Heart left ventricle (tissue), 16 donors: ENCODE measurements at regions not wholly inside any gene's neighbourhood (a gene's known extent, or its start where the extent isn't known, plus 50 kb on each side); places are given as distances from the start of the nearest gene placed in this dataset.

Experiments
- ATAC-seq, 4 donors: fragments of 200-7000 bp; cut with Tn5 transposase; one replicate each; pipeline ENCODE4 v1.9.1; 2020 to 2022; ENCODE audit warnings: moderate library complexity in 4 of 4, mild to moderate bottlenecking in 3 of 4, moderate number of reproducible peaks in 1 of 4
- DNase-seq, 5 donors: peaks; one replicate each; pipeline ENCODE4 v3.0.0-alpha.2; 2020
- H3K27ac ChIP-seq, 12 donors: fragments of 200-600 bp; sonication (generic) in 4 of 12; one replicate each; pipeline versions ENCODE4 v1.5.0 to v1.8.0; 2016 to 2022; ENCODE audit warnings: mild to moderate bottlenecking in 2 of 12
- H3K27me3 ChIP-seq, 9 donors: fragments of 200-600 bp; sonication (generic) in 2 of 9; one replicate each; pipeline versions ENCODE4 v1.5.1 to v1.8.0; 2016 to 2022; ENCODE audit warnings: mild to moderate bottlenecking in 3 of 9
- H3K36me3 ChIP-seq, 9 donors: fragments of 200-600 bp; sonication (generic) in 2 of 9; one replicate each; pipeline versions ENCODE4 v1.5.0 to v1.8.0; 2018 to 2022; ENCODE audit warnings: mild to moderate bottlenecking in 2 of 9
- H3K4me1 ChIP-seq, 12 donors: fragments of 200-600 bp; sonication (generic) in 4 of 12; one replicate each; pipeline versions ENCODE4 v1.5.0 to v1.8.0; 2016 to 2022; ENCODE audit warnings: mild to moderate bottlenecking in 3 of 12
- H3K4me3 ChIP-seq, 12 donors: fragments of 200-600 bp; sonication (generic) in 4 of 12; one replicate each; pipeline versions ENCODE4 v1.5.0 to v1.8.0; 2017 to 2022; ENCODE audit warnings: mild to moderate bottlenecking in 9 of 12, moderate library complexity in 4 of 12
- H3K9me3 ChIP-seq, 12 donors: fragments of 200-600 bp; sonication (generic) in 4 of 12; one replicate each; pipeline versions ENCODE4 v1.5.0 to v1.8.0; 2016 to 2022; ENCODE audit warnings: mild to moderate bottlenecking in 1 of 12
- POLR2A ChIP-seq, 2 donors: fragments of 450-650 bp; IDR thresholded peaks; one replicate each; pipeline ENCODE4 v1.6.1; 2017; ENCODE audit warnings: antibody characterized with exemption in 2 of 2, mild to moderate bottlenecking in 2 of 2, moderate library complexity in 2 of 2
- WGBS, 4 donors: extraction: QIAGEN DNeasy Blood & Tissue Kit in 2 of 4; methylation state at CpG; one replicate each; pipeline versions ENCODE4 v1.1.5 to v1.1.7; 2013 to 2018; 5-methylcytosine and 5-hydroxymethylcytosine counted together
- intact Hi-C, 10 donors: fragments of 100-400 bp; cut with DNase I; formaldehyde crosslinking; loops; one replicate each; pipeline versions ENCODE4 v1.11.1 to v1.14.2; 2022
- TF ChIP-seq, protein P1 (sequence below), 12 donors: fragments of 200-600 bp; sonication (generic) in 4 of 12; IDR thresholded peaks; one replicate each; pipeline versions ENCODE4 v1.5.0 to v1.8.0; 2018 to 2022; ENCODE audit warnings: antibody characterized with exemption in 12 of 12, mild to moderate bottlenecking in 5 of 12
- donor health status: ischemic (EF 13 %, LVEDD 7.1; RV severe dilation, severe dysfunction).
- donor health status: healthy with polysubstance abuse.
- donor health status: DM: no; HTN: yes; CAD: no.
- donor health status: DM: no; HTN: no; CAD: no.
- donor health status: ischemic (EF 25% LVEDD 6.9; RV normal size, moderate dysfunction).
- donor health status: ischemic (EF 25% LVEDD 5.7; RV mildly dilated, moderate dysfunction).
- donor health status: healthy.
- donor health status: DM: yes; HTN: yes; CAD: no.
- donor health status: ischemic (EF 35%, LVEDD 5.7; RV mildly dilated, moderate dysfunction).
- donor health status: nonischemic (EF 11% LVEDD 7.7; RV severe dilation, severe dysfunction).
- donor health status: DM: yes; HTN: yes; CAD: no.
- donor health status: PGD.
- donor health status: ischemic (EF 29% LVEDD 5.4; RV normal size, mild dysfunction).
- donor health status: nonischemic (EF 23%, LVEDD 6.1; RV moderate dilation, normal function).

DNA sequence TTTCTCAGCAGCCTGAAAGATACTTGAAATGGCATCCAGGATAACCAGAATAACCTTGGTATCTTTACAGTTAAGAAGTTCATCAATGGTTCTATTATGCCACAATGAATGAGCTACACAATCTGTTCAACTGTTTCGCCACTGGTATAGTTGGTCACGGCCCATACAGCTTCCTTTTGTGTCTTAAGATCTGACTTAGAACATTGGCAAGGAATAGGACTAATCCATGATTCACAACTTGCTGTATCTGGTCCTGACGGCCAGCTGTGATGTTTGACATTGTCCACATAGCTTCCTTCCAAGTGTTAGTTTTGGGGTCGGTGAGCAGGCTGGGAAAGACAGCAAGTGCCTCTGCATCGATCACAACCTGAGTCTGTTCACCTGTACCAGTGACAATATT, 113.3 kb upstream of the RAD23B start:
- Histone ChIP-seq H3K36me3 (no peaks in the 10 kb centered on the region), H3K27ac (no peak overlapping the region), H3K27me3 (no peaks in the 10 kb centered on the region), H3K4me3 (no peak overlapping the region), H3K9me3 (no peaks in the 10 kb centered on the region), H3K4me1 (peaks cover 0 to 12% (median 0%) of the 10 kb centered on the region in 12 donors)
- no peak for ATAC-seq
- 74 to 90% (median 87%) methylated on average over 4 to 5 of the region's 5 CpGs for WGBS, 4 donors
- DNase-seq, result no peak
- intact Hi-C loops, result loop anchor here in 9 of 10 donors (5.0 to 10.0 kb wide), 10 partner anchors 165 to 1335 kb away; partner anchors contain the start of gene ZNF462 (in 4 of the 9)
- no peak for TF ChIP-seq POLR2A (IDR thresholded peaks at IDR 0.05)
- TF ChIP-seq, protein P1, sequence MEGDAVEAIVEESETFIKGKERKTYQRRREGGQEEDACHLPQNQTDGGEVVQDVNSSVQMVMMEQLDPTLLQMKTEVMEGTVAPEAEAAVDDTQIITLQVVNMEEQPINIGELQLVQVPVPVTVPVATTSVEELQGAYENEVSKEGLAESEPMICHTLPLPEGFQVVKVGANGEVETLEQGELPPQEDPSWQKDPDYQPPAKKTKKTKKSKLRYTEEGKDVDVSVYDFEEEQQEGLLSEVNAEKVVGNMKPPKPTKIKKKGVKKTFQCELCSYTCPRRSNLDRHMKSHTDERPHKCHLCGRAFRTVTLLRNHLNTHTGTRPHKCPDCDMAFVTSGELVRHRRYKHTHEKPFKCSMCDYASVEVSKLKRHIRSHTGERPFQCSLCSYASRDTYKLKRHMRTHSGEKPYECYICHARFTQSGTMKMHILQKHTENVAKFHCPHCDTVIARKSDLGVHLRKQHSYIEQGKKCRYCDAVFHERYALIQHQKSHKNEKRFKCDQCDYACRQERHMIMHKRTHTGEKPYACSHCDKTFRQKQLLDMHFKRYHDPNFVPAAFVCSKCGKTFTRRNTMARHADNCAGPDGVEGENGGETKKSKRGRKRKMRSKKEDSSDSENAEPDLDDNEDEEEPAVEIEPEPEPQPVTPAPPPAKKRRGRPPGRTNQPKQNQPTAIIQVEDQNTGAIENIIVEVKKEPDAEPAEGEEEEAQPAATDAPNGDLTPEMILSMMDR (IDR thresholded peaks at IDR 0.05), result no peak

DNA sequence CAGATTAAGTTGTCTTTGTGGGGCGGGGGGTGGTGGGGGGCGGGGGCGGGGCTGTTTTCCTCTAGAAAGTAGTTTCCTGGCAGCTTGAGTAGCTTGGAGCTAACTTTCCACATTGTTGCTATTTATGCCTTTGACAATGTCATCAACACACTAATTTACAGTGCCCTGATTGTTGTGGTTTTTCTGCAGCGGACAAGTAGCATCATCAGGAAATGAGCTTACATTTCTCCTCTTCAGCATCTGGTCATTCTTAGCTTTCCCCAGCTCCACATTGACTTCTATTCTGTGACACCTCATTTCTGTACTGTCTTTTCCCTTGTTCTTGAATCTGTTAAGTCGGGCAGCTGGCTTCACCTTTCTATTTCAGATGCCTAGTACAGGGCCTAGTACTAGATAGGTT, 112.3 kb upstream of the RAD23B start:
- Histone ChIP-seq H3K4me1 (peaks cover 0 to 15% (median 8%) of the 10 kb centered on the region in 12 donors), H3K36me3 (no peaks in the 10 kb centered on the region), H3K27ac (no peak overlapping the region), H3K9me3 (no peaks in the 10 kb centered on the region), H3K27me3 (no peaks in the 10 kb centered on the region), H3K4me3 (no peak overlapping the region)
- 63 to 81% (median 78%) methylated on average over 3 to 5 of the region's 5 CpGs for WGBS, 4 donors
- intact Hi-C loops, result loop anchor here in 9 of 10 donors (5.0 to 10.0 kb wide), 8 partner anchors 306 to 1328 kb away; partner anchors contain the start of gene ZNF462 (in 4 of the 9)
- no peak for ATAC-seq
- TF ChIP-seq, protein P1 (IDR thresholded peaks at IDR 0.05), result no peak
- TF ChIP-seq POLR2A (IDR thresholded peaks at IDR 0.05), result no peak
- DNase-seq, result no peak

DNA sequence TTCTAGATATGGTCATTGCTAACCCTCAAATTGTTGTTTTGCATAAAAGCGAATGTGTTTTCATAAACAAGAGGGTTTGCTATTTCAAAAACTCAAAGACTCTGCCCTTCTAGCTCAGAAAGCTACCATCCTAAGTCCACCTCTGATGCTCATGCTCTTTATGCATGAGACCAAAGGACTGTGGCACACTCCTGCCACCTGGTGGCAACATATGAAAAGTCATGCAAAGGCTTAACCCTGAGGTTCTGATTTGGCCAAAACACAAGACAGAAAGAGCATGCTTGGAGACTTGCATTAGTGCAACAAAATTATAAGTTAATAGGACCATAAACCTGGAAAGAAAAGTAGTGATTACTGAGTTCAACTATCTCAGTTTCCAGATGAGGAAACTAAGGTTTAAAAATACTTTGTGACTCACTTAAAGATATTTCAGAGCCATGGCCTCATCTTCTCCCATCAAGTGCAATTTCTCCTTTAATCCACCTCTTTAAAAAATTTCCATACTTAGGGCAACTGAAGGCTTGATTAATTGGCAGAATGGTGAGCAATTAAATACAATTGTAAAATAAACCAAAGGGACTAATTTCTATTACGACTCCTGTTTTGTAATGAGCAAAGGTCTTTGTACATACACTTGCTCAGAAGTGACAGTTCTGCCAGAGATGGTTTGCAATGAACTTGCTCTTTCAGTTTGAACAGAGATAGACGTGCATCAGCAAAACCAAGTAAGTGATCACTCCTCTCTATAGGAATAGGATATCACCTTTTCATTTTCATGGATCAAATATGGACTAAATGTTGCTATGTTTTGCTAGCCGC, 110.7 kb upstream of the RAD23B start:
- Histone ChIP-seq H3K27me3 (no peaks in the 10 kb centered on the region), H3K27ac (peak overlapping the region in 1 of 12 donors; percentile 13), H3K36me3 (no peaks in the 10 kb centered on the region), H3K4me1 (peaks cover 0 to 30% (median 19%) of the 10 kb centered on the region in 12 donors), H3K4me3 (no peak overlapping the region), H3K9me3 (no peaks in the 10 kb centered on the region)
- WGBS, 4 donors, result 66 to 74% (median 67%) methylated on average over 4 of the region's 4 CpGs
- ATAC-seq (peak in 3 of 4 donors; percentile 59 to 70 (median 60)), DNase-seq (peak; percentile 66 to 77 (median 74))
- TF ChIP-seq, protein P1 (IDR thresholded peaks at IDR 0.05), result peak; percentile 81 to 94 (median 90)
- no peak for TF ChIP-seq POLR2A (IDR thresholded peaks at IDR 0.05)
- intact Hi-C loops, result loop anchor here in 9 of 10 donors (1.0 to 10.0 kb wide), 10 partner anchors 308 to 1331 kb away; partner anchors contain the start of gene ZNF462 (in 4 of the 9)

DNA sequence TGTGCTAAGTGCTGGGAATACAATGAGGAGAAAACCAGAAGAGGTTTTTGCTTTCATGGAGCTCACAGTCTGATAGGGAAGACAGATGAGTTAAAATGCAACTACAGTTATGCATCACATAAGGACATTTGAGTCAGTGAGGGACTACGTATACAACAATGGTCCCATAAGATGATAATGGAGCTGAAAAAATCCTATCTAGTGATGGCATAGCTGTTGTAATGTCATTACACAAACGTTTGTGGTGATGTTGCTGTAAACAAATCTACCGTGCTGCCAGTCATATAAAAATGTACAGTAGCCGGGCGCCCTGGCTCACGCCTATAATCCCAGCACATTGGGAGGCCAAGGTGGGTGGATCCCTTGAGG, 110.1 kb upstream of the RAD23B start:
- no peak for DNase-seq
- no peaks in the 10 kb centered on the region for H3K9me3 ChIP-seq
- TF ChIP-seq, protein P1 (IDR thresholded peaks at IDR 0.05), result no peak
- no peak for TF ChIP-seq POLR2A (IDR thresholded peaks at IDR 0.05)
- H3K27me3 ChIP-seq, result no peaks in the 10 kb centered on the region
- H3K27ac ChIP-seq, result peak overlapping the region in 1 of 12 donors; percentile 13
- no peak for ATAC-seq
- 78 to 89% (median 81%) methylated on average over 6 of the region's 6 CpGs for WGBS, 4 donors
- H3K36me3 ChIP-seq, result no peaks in the 10 kb centered on the region
- H3K4me3 ChIP-seq, result no peak overlapping the region
- H3K4me1 ChIP-seq, result peaks cover 0 to 30% (median 19%) of the 10 kb centered on the region in 12 donors
- intact Hi-C loops, result loop anchor here in 9 of 10 donors (1.0 to 10.0 kb wide), 10 partner anchors 308 to 1332 kb away; partner anchors contain the start of gene ZNF462 (in 4 of the 9)
